ENCODE measurements at regions not wholly inside any gene's neighbourhood (a gene's known extent, or its start where the extent isn't known, plus 50 kb on each side); places are given as distances from the start of the nearest gene placed in this dataset.

- 100% methylated on average over 1 of the region's 2 CpGs for WGBS (ENCODE audit: insufficient coverage)
- no peak overlapping the region for H3K4me3 Mint-ChIP-seq
- H3K9me3 Mint-ChIP-seq (ENCODE audit: insufficient read depth), result no peaks in the 10 kb centered on the region
These were observed 674.8 kb downstream of the TMTC2 start for GRCh38 chr12:83361475-83361874.

GRCh38 chr12:83361071-83361470, 674.4 kb downstream of the TMTC2 start:
- H3K9me3 ChIP-seq (ENCODE audit: control extremely low read depth in 1 of 3, control insufficient read depth in 2 of 3, insufficient read depth in 1 of 3, low read length in 2 of 3), result no peaks in the 10 kb centered on the region
- DNase-seq (no peak), ATAC-seq (ENCODE audit: low read depth) (no peak)
- no peaks in the 10 kb centered on the region for H3K79me2 ChIP-seq (ENCODE audit: control insufficient read depth, insufficient read depth, low read length)
- H3K4me2 ChIP-seq (replicated peaks; ENCODE audit: low read depth, low read length, poor library complexity, severe bottlenecking), result no peak overlapping the region
- CTCF ChIA-PET, result no interaction called here
- Mint-ChIP-seq H3K9me3 (ENCODE audit: insufficient read depth) (no peaks in the 10 kb centered on the region), H3K27ac (no peak overlapping the region), H3K4me3 (no peak overlapping the region), H3K27me3 (no peaks in the 10 kb centered on the region), H3K4me1 (no peaks in the 10 kb centered on the region)
- no peak overlapping the region for H3K4me3 ChIP-seq (ENCODE audit: control extremely low read depth in 1 of 5, extremely low read depth in 1 of 5, insufficient read depth in 1 of 5, low read depth in 2 of 5, low read length in 4 of 5)
- no peak overlapping the region for H2AFZ ChIP-seq (ENCODE audit: insufficient read depth, low read depth, low read length, poor library complexity, severe bottlenecking)
- intact Hi-C loops (cut with micrococcal nuclease), result no loop called here
- H3K9ac ChIP-seq (ENCODE audit: low read length), result no peak overlapping the region
- no peak overlapping the region for H3K27ac ChIP-seq (ENCODE audit: low read length in 2 of 2)
- POLR2A ChIA-PET, result no interaction called here
- no peak for TF ChIP-seq EZH2 (IDR thresholded peaks at IDR 0.05; ENCODE audit: borderline replicate concordance, insufficient read depth, low read depth, low read length, poor library complexity, severe bottlenecking)
- TF ChIP-seq CTCF (IDR thresholded peaks at IDR 0.05), result no peak
- no peaks in the 10 kb centered on the region for H3K36me3 ChIP-seq (replicated peaks in 1 of 2; ENCODE audit: control extremely low read depth in 1 of 2, control insufficient read depth in 1 of 2, extremely low read depth in 1 of 2, insufficient read depth in 2 of 2, low read length in 1 of 2)
- H3K4me1 ChIP-seq (ENCODE audit: control insufficient read depth in 2 of 2, insufficient read depth in 2 of 2, low read length in 2 of 2), result no peaks in the 10 kb centered on the region
- H3K27me3 ChIP-seq (replicated peaks in 1 of 4; ENCODE audit: control extremely low read depth in 1 of 4, control insufficient read depth in 3 of 4, insufficient read depth in 4 of 4, low read length in 3 of 4), result no peaks in the 10 kb centered on the region
- H4K20me1 ChIP-seq (ENCODE audit: control insufficient read depth, insufficient read depth, low read length, poor library complexity, severe bottlenecking), result no peaks in the 10 kb centered on the region

More at GRCh38 chr12:83361475-83361874, 674.8 kb downstream of the TMTC2 start:
- Histone ChIP-seq H3K27me3 (replicated peaks in 1 of 4; ENCODE audit: control extremely low read depth in 1 of 4, control insufficient read depth in 3 of 4, insufficient read depth in 4 of 4, low read length in 3 of 4) (no peaks in the 10 kb centered on the region), H3K79me2 (ENCODE audit: control insufficient read depth, insufficient read depth, low read length) (no peaks in the 10 kb centered on the region), H3K9ac (ENCODE audit: low read length) (no peak overlapping the region), H3K4me3 (ENCODE audit: control extremely low read depth in 1 of 5, extremely low read depth in 1 of 5, insufficient read depth in 1 of 5, low read depth in 2 of 5, low read length in 4 of 5) (no peak overlapping the region), H3K4me2 (replicated peaks; ENCODE audit: low read depth, low read length, poor library complexity, severe bottlenecking) (no peak overlapping the region), H2AFZ (ENCODE audit: insufficient read depth, low read depth, low read length, poor library complexity, severe bottlenecking) (no peak overlapping the region), H3K36me3 (replicated peaks in 1 of 2; ENCODE audit: control extremely low read depth in 1 of 2, control insufficient read depth in 1 of 2, extremely low read depth in 1 of 2, insufficient read depth in 2 of 2, low read length in 1 of 2) (no peaks in the 10 kb centered on the region), H4K20me1 (ENCODE audit: control insufficient read depth, insufficient read depth, low read length, poor library complexity, severe bottlenecking) (no peaks in the 10 kb centered on the region), H3K9me3 (ENCODE audit: control extremely low read depth in 1 of 3, control insufficient read depth in 2 of 3, insufficient read depth in 1 of 3, low read length in 2 of 3) (no peaks in the 10 kb centered on the region), H3K4me1 (ENCODE audit: control insufficient read depth in 2 of 2, insufficient read depth in 2 of 2, low read length in 2 of 2) (no peaks in the 10 kb centered on the region), H3K27ac (ENCODE audit: low read length in 2 of 2) (no peak overlapping the region)
- H3K27ac Mint-ChIP-seq, result no peak overlapping the region
- no peak for ATAC-seq (ENCODE audit: low read depth)
- CTCF ChIA-PET, result no interaction called here
- DNase-seq, result no peak
- H3K4me1 Mint-ChIP-seq, result no peaks in the 10 kb centered on the region
- no peak for TF ChIP-seq EZH2 (IDR thresholded peaks at IDR 0.05; ENCODE audit: borderline replicate concordance, insufficient read depth, low read depth, low read length, poor library complexity, severe bottlenecking)
- no peak for TF ChIP-seq CTCF (IDR thresholded peaks at IDR 0.05)
- POLR2A ChIA-PET, result no interaction called here
- intact Hi-C loops (cut with micrococcal nuclease), result no loop called here
- no peaks in the 10 kb centered on the region for H3K27me3 Mint-ChIP-seq

Measured in B cell (primary cell).